Ovary (tissue), 3 donors: ENCODE measurements at regions not wholly inside any gene's neighbourhood (a gene's known extent, or its start where the extent isn't known, plus 50 kb on each side); places are given as distances from the start of the nearest gene placed in this dataset.

Experiments
- CTCF ChIP-seq, 3 donors: fragments of 450-650 bp in 2 of 3; fragments of 200-600 bp in 1 of 3; IDR thresholded peaks; one replicate each; pipeline versions ENCODE4 v1.5.1 to v1.8.0; 2016 to 2022; ENCODE audit warnings: antibody characterized with exemption in 3 of 3, mild to moderate bottlenecking in 1 of 3
- POLR2A ChIP-seq: fragments of 450-650 bp; IDR thresholded peaks from one replicate; pipeline ENCODE4 v1.6.1; 2017; ENCODE audit warnings: antibody characterized with exemption, mild to moderate bottlenecking, moderate library complexity
- donor health status: DM: no; HTN: no; CAD: no.

- TF ChIP-seq CTCF (IDR thresholded peaks at IDR 0.05) (no peak), POLR2A (no peak)
These were observed 97.3 kb upstream of the SMIM21 start for GRCh38 chr18:75524841-75525240.
